ENCODE measurements at regions not wholly inside any gene's neighbourhood (a gene's known extent, or its start where the extent isn't known, plus 50 kb on each side); places are given as distances from the start of the nearest gene placed in this dataset.

- TF ChIP-seq REST (IDR thresholded peaks at IDR 0.05; ENCODE audit: unreplicated experiment), result no peak
These were observed 231.6 kb downstream of the MAFB start (continued) for GRCh38 chr20:40457404-40457803.

- Histone ChIP-seq H4K20me1 (replicated peaks; ENCODE audit: insufficient read depth) (no peaks in the 10 kb centered on the region), H3F3A (replicated peaks; ENCODE audit: low read depth) (no peaks in the 10 kb centered on the region), H2AFZ (no peak overlapping the region), H3K4me2 (no peak overlapping the region), H3K36me3 (ENCODE audit: insufficient read depth) (no peaks in the 10 kb centered on the region), H3K79me2 (replicated peaks; ENCODE audit: insufficient read depth) (no peaks in the 10 kb centered on the region), H3K9me2 (ENCODE audit: insufficient read depth) (no peaks in the 10 kb centered on the region; the same call in 1 of the 2 replicates), H3K27ac (ENCODE audit: low read depth) (no peak overlapping the region), H3K4me3 (no peak overlapping the region), H3K27me3 (ENCODE audit: insufficient read depth) (no peaks in the 10 kb centered on the region), H3K4me1 (ENCODE audit: insufficient read depth) (peaks cover 6% of the 10 kb centered on the region)
- Mint-ChIP-seq H3K27me3 (ENCODE audit: insufficient read depth, low read depth, poor library complexity) (no peaks in the 10 kb centered on the region), H3K4me3 (no peak overlapping the region), H3K9me3 (no peaks in the 10 kb centered on the region; the same call in 2 of the 3 replicates), H3K36me3 (ENCODE audit: low read depth) (no peaks in the 10 kb centered on the region), H3K27ac (no peak overlapping the region), H3K4me1 (peaks cover 14% of the 10 kb centered on the region)
- peak; percentile 42 for DNase-seq (ENCODE audit: low spot score)
- ATAC-seq, result peak; percentile 65; the same call in 2 of the 3 replicates
- TF ChIP-seq ETS1 (IDR thresholded peaks at IDR 0.05) (no peak), REST (IDR thresholded peaks at IDR 0.05; ENCODE audit: unreplicated experiment) (no peak), JUNB (IDR thresholded peaks at IDR 0.05; ENCODE audit: unreplicated experiment) (no peak), ZNF462 (CRISPR knock-in tag; IDR thresholded peaks at IDR 0.05) (no peak), POLR2AphosphoS5 (IDR thresholded peaks at IDR 0.05; ENCODE audit: low read depth) (no peak), NANOG (IDR thresholded peaks at IDR 0.05; ENCODE audit: borderline replicate concordance) (no peak), STAT1 (IDR thresholded peaks at IDR 0.05; ENCODE audit: unreplicated experiment) (no peak), ZNF114 (CRISPR knock-in tag; IDR thresholded peaks at IDR 0.05) (no peak), CTCF (conservative IDR thresholded peaks at IDR 0.05; ENCODE audit: low read depth in 2 of 2) (no peak)
These were observed 236.3 kb downstream of the MAFB start for GRCh38 chr20:40452758-40453157.
